PC-3 (cell line): ENCODE measurements at regions not wholly inside any gene's neighbourhood (a gene's known extent, or its start where the extent isn't known, plus 50 kb on each side); places are given as distances from the start of the nearest gene placed in this dataset.

Experiments
- ATAC-seq: fragments of 200-7000 bp; cut with Tn5 transposase; 2 replicates; pipeline ENCODE4 v1.9.1; 2020; ENCODE audit warnings: mild to moderate bottlenecking, moderate library complexity
- BruUV-seq: library from RNA; stranded (reverse); fragments of 400-500 nt; replicated peaks from 2 replicates; lab custom pipeline; 2021; lab: Mats Ljungman, UMichigan
- CTCF ChIA-PET: fragments of 300-600 bp; sonication (Branson Sonifier 250); formaldehyde crosslinking; loops from one replicate; lab custom pipeline; 2022; ENCODE audit warnings: antibody characterized with exemption; lab: Charles Lee
- POLR2A ChIA-PET: fragments of 300-600 bp; sonication (Branson Sonifier 250); formaldehyde crosslinking; loops from one replicate; lab custom pipeline; 2022; ENCODE audit warnings: antibody characterized with exemption; ENCODE audit not compliant: unreplicated experiment; lab: Charles Lee
- DNase-seq: peaks from one replicate; pipeline ENCODE4 v3.0.0-alpha.2; 2015
- H2AFZ ChIP-seq: fragments of 300-600 bp; sonication (generic); 2 replicates; pipeline ENCODE4 v1.6.0; 2016; ENCODE audit warnings: antibody characterized with exemption, low read length
- H3F3A ChIP-seq: fragments of 300-600 bp; sonication (generic); one replicate; pipeline ENCODE4 v1.6.0; 2017; ENCODE audit warnings: antibody characterized with exemption, low read length, control low read depth, mild to moderate bottlenecking; ENCODE audit not compliant: unreplicated experiment
- H3K27ac ChIP-seq: fragments of 300-600 bp; sonication (generic); 2 replicates; pipeline ENCODE4 v1.5.1; 2016; ENCODE audit warnings: mild to moderate bottlenecking, low read length
- H3K27me3 ChIP-seq: fragments of 300-600 bp; sonication (generic); 2 replicates; pipeline ENCODE4 v1.6.1; 2016; ENCODE audit warnings: low read length, mixed read lengths
- H3K36me3 ChIP-seq: fragments of 300-600 bp; sonication (generic); 2 replicates; pipeline ENCODE4 v1.6.1; 2016; ENCODE audit warnings: low read depth, mixed run types, low read length, mixed read lengths
- H3K4me1 ChIP-seq: fragments of 300-600 bp; sonication (generic); 2 replicates; pipeline ENCODE4 v1.5.1; 2016; ENCODE audit warnings: low read length; ENCODE audit not compliant: insufficient read depth
- H3K4me2 ChIP-seq: fragments of 300-600 bp; sonication (generic); 2 replicates; pipeline ENCODE4 v1.6.0; 2016; ENCODE audit warnings: low read length
- H3K4me3 ChIP-seq: fragments of 300-600 bp; sonication (generic); 2 replicates; pipeline ENCODE4 v1.5.1; 2016; ENCODE audit warnings: mild to moderate bottlenecking, low read length, mixed read lengths
- H3K79me2 ChIP-seq: fragments of 300-600 bp; sonication (generic); 2 replicates; pipeline ENCODE4 v1.6.1; 2017; ENCODE audit warnings: low read length, mixed read lengths
- H3K9ac ChIP-seq: fragments of 300-600 bp; sonication (generic); 2 replicates; pipeline ENCODE4 v1.6.0; 2016; ENCODE audit warnings: mild to moderate bottlenecking, low read length
- H3K9me2 ChIP-seq: fragments of 300-600 bp; sonication (generic); replicated peaks from 2 replicates; pipeline ENCODE4 v1.6.1; 2016; ENCODE audit warnings: mixed run types, low read length, mixed read lengths
- H3K9me3 ChIP-seq: fragments of 300-600 bp; sonication (generic); 2 replicates; pipeline ENCODE4 v1.6.1; 2016; ENCODE audit warnings: low read length, mixed read lengths
- H4K20me1 ChIP-seq: fragments of 300-600 bp; sonication (generic); 2 replicates; pipeline ENCODE4 v1.6.1; 2016; ENCODE audit warnings: low read length, mixed read lengths
- EZH2 ChIP-seq: fragments of 300-600 bp; sonication (generic); IDR thresholded peaks from one replicate; pipeline ENCODE4 v1.6.1; 2017; ENCODE audit warnings: antibody characterized with exemption, mild to moderate bottlenecking, low read length; ENCODE audit not compliant: unreplicated experiment
- EZH2phosphoT487 ChIP-seq: fragments of 300-600 bp; sonication (generic); IDR thresholded peaks from 2 replicates; pipeline ENCODE4 v1.6.1; 2018; ENCODE audit warnings: mild to moderate bottlenecking, antibody characterized with exemption, low read length, borderline replicate concordance
- intact Hi-C: fragments of 100-400 bp; cut with micrococcal nuclease; formaldehyde crosslinking; loops from 2 replicates; pipeline ENCODE4 v1.9.0; 2023
- TF ChIP-seq, protein P1 (sequence below): fragments of 300-600 bp; sonication (generic); conservative IDR thresholded peaks from 2 replicates; pipeline ENCODE4 v1.5.1; 2017; ENCODE audit warnings: antibody characterized with exemption, low read depth, mild to moderate bottlenecking, low read length

DNA sequence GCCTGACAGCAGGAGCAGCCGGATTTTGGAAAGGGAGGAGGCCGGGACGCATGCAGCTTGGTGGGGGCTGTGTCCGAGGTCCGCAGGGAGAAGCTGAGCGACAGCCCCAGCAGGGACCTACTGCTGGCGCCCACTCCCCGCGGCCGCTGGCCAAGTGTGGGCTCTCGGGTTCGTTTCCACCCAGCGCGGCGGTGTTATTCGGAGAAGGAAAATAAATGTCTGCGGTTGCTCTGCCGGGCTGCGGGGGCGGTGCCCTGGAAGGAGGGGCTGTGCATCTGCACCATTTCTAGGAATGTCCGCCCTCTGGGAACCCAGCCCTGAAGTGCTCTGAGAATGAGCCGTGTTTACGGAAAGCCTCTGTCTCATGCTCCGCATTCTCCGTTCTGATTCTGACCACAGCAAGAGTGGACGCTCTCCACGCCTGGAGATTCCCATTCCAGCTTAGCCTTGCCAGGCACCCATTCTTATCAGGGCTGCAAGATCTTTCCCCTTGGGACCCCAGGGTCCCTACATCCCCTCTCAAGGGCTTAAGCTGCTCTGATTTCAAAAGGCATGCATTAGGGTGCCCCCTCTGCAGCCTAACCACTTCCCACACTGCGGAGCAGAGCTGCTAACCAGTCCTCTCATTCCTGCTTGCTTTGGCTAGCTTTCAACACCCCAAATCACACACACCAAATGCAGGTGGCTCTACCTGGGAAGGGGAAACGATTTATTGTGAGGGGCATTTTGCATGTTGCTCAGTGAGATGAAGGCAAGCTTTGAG, 256.6 kb upstream of the GLI3 start:
- CTCF ChIA-PET = interaction anchor here (0.6 to 0.7 kb wide), 2 partner anchors 208 to 219 kb away, joined by 3 read pairs; no protein-coding TSS in a partner anchor
- peak; percentile 81 for DNase-seq
- H3K27ac ChIP-seq = no peak overlapping the region
- H3K4me1 ChIP-seq = peaks cover 5% of the 10 kb centered on the region; the same call in 1 of the 2 replicates
- H4K20me1 ChIP-seq = no peaks in the 10 kb centered on the region
- no peaks in the 10 kb centered on the region for H3K79me2 ChIP-seq
- peak overlapping the region; percentile 68 for H3K4me3 ChIP-seq
- TF ChIP-seq EZH2phosphoT487 = no peak
- no peak for TF ChIP-seq EZH2
- TF ChIP-seq, protein P1, sequence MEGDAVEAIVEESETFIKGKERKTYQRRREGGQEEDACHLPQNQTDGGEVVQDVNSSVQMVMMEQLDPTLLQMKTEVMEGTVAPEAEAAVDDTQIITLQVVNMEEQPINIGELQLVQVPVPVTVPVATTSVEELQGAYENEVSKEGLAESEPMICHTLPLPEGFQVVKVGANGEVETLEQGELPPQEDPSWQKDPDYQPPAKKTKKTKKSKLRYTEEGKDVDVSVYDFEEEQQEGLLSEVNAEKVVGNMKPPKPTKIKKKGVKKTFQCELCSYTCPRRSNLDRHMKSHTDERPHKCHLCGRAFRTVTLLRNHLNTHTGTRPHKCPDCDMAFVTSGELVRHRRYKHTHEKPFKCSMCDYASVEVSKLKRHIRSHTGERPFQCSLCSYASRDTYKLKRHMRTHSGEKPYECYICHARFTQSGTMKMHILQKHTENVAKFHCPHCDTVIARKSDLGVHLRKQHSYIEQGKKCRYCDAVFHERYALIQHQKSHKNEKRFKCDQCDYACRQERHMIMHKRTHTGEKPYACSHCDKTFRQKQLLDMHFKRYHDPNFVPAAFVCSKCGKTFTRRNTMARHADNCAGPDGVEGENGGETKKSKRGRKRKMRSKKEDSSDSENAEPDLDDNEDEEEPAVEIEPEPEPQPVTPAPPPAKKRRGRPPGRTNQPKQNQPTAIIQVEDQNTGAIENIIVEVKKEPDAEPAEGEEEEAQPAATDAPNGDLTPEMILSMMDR = no peak
- peak; percentile 100 for ATAC-seq
- H3K36me3 ChIP-seq = no peaks in the 10 kb centered on the region
- H3F3A ChIP-seq = no peaks in the 10 kb centered on the region
- intact Hi-C loops = no loop called here
- no peaks in the 10 kb centered on the region for H3K27me3 ChIP-seq
- H3K9me3 ChIP-seq = no peaks in the 10 kb centered on the region
- no peak overlapping the region for H3K9ac ChIP-seq
- H3K4me2 ChIP-seq = peak overlapping the region; percentile 82
- H2AFZ ChIP-seq = peak overlapping the region; percentile 80
- no peaks in the 10 kb centered on the region for H3K9me2 ChIP-seq
- no TSS peak for BruUV-seq
- POLR2A ChIA-PET = no interaction called here

DNA sequence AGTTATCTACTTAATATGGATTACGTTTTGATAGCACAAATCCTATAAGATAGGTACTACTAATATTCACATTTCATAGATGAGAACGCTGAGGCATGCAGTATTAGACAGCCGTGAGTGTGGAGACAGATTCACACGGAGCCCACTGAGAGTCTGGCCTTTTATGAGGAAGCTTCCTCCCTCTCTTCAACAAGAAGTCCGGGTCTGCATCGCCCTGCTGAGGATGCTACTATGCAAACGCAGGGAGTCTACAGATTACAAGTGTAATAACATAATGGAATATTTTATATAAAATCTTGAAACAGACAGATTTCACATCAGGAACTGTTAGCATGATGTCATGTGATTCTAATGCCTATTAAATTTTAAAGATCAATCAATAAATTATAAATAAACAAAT, 255.9 kb upstream of the GLI3 start:
- Histone ChIP-seq H3K4me2 (peak overlapping the region; percentile 82), H3K27ac (no peak overlapping the region), H3K79me2 (no peaks in the 10 kb centered on the region), H3K27me3 (no peaks in the 10 kb centered on the region), H3F3A (no peaks in the 10 kb centered on the region), H3K9ac (no peak overlapping the region), H2AFZ (peak overlapping the region; percentile 80), H3K36me3 (no peaks in the 10 kb centered on the region), H3K9me2 (no peaks in the 10 kb centered on the region), H4K20me1 (no peaks in the 10 kb centered on the region), H3K9me3 (no peaks in the 10 kb centered on the region), H3K4me1 (peaks cover 5% of the 10 kb centered on the region; the same call in 1 of the 2 replicates), H3K4me3 (peak overlapping the region; percentile 68)
- ChIA-PET CTCF (no interaction called here), POLR2A (interaction anchor here (0.6 kb wide), 1 partner anchor 338 kb away, joined by 3 read pairs; no protein-coding TSS in a partner anchor)
- TF ChIP-seq, protein P1 = no peak
- TF ChIP-seq EZH2 (no peak), EZH2phosphoT487 (no peak)
- no peak for DNase-seq
- BruUV-seq = no TSS peak
- intact Hi-C loops = no loop called here
- no peak for ATAC-seq

DNA sequence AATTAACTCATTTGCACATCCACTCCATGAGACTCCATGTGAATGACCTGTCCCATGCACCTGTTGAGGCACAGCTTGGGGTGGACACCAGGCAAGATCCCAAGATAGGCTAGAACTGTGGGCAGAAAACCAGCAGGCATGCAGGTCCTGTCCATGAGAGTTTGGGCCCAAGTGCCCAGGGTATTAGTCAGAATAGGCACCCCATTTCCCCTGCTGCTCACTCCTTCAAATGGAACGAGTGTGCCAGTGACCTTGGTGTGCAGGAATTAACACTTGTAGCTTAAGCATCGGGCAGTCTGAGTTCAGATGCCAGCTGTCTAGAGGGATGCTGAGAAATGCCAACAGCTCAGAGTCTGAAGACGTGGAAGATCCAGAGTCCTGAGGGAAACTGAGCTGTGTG, 254.1 kb upstream of the GLI3 start:
- no peak overlapping the region for H2AFZ ChIP-seq
- H3K4me1 ChIP-seq = peaks cover 5% of the 10 kb centered on the region; the same call in 1 of the 2 replicates
- no peak overlapping the region for H3K4me3 ChIP-seq
- BruUV-seq = no TSS peak
- no peaks in the 10 kb centered on the region for H3K79me2 ChIP-seq
- no peak overlapping the region for H3K9ac ChIP-seq
- no peak overlapping the region for H3K4me2 ChIP-seq
- H3K9me3 ChIP-seq = no peaks in the 10 kb centered on the region
- ATAC-seq (no peak), DNase-seq (no peak)
- H3K27me3 ChIP-seq = no peaks in the 10 kb centered on the region
- intact Hi-C loops = no loop called here
- CTCF ChIA-PET = no interaction called here
- H3K9me2 ChIP-seq = no peaks in the 10 kb centered on the region
- no peaks in the 10 kb centered on the region for H3K36me3 ChIP-seq
- POLR2A ChIA-PET = no interaction called here
- H4K20me1 ChIP-seq = no peaks in the 10 kb centered on the region
- no peaks in the 10 kb centered on the region for H3F3A ChIP-seq
- TF ChIP-seq EZH2phosphoT487 (no peak), EZH2 (no peak)
- TF ChIP-seq, protein P1 = no peak
- H3K27ac ChIP-seq = no peak overlapping the region
